ENCODE measurements at regions not wholly inside any gene's neighbourhood (a gene's known extent, or its start where the extent isn't known, plus 50 kb on each side); places are given as distances from the start of the nearest gene placed in this dataset.

DNA sequence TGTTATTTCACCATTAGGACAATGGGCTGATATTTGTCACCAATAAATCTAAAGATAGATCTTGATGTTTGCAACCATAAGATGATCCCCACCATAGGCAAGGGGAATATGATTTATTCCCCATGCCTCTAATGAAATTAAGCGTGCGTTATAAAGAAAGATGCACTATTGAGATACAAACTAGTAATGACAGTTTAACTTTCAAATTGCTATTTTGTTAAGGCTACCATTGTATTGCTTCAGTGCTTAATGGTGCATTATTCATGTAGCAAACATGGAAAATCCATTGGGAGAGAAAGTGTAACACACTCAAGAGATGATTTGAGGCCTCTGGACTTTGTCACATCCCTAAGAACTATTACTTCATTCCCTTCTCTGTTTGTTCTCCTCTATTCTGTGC, 108.9 kb upstream of the TRABD2B start:
- no peak overlapping the region for H3K27ac ChIP-seq (ENCODE audit: insufficient read depth, low read depth, low read length)
- H3K4me1 ChIP-seq (ENCODE audit: control insufficient read depth, extremely low read depth, insufficient read depth, low read length), result no peaks in the 10 kb centered on the region
- no peaks in the 10 kb centered on the region for H3K9me3 ChIP-seq (replicated peaks; ENCODE audit: control insufficient read depth, insufficient read depth, low read length)
- no peaks in the 10 kb centered on the region for H3K9me1 ChIP-seq (replicated peaks; ENCODE audit: control insufficient read depth, extremely low read depth, insufficient read depth, low read length)
- dilution Hi-C loops (cut with MboI; ENCODE audit: extremely low pct_ligation_motif_present, low sequenced_read_pairs), result no loop called here
- no peak overlapping the region for H3K4me3 ChIP-seq (replicated peaks in 1 of 3; ENCODE audit: insufficient read depth in 1 of 3, low read depth in 1 of 3, low read length in 3 of 3)
- H2AFZ ChIP-seq (ENCODE audit: low read depth, low read length), result no peak overlapping the region
- ChIA-PET POLR2A (no interaction called here), CTCF (interaction anchor here (1.2 to 2.0 kb wide), 4 partner anchors 12 to 392 kb away, joined by 3 to 9 read pairs (median 5); no protein-coding TSS in a partner anchor)
- DNase-seq (ENCODE audit: low read depth, low spot score), result no peak
- H4K20me1 ChIP-seq (replicated peaks; ENCODE audit: control insufficient read depth, extremely low read depth, insufficient read depth, low read length), result no peaks in the 10 kb centered on the region
- no peak for TF ChIP-seq POLR2A (IDR thresholded peaks at IDR 0.05; ENCODE audit: low read depth, low read length)
- TF ChIP-seq, protein P1, sequence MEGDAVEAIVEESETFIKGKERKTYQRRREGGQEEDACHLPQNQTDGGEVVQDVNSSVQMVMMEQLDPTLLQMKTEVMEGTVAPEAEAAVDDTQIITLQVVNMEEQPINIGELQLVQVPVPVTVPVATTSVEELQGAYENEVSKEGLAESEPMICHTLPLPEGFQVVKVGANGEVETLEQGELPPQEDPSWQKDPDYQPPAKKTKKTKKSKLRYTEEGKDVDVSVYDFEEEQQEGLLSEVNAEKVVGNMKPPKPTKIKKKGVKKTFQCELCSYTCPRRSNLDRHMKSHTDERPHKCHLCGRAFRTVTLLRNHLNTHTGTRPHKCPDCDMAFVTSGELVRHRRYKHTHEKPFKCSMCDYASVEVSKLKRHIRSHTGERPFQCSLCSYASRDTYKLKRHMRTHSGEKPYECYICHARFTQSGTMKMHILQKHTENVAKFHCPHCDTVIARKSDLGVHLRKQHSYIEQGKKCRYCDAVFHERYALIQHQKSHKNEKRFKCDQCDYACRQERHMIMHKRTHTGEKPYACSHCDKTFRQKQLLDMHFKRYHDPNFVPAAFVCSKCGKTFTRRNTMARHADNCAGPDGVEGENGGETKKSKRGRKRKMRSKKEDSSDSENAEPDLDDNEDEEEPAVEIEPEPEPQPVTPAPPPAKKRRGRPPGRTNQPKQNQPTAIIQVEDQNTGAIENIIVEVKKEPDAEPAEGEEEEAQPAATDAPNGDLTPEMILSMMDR (IDR thresholded peaks at IDR 0.05; ENCODE audit: extremely low read depth in 1 of 2, insufficient read depth in 1 of 2, low read depth in 1 of 2, low read length in 2 of 2), result no peak
- TF ChIP-seq, protein P2, sequence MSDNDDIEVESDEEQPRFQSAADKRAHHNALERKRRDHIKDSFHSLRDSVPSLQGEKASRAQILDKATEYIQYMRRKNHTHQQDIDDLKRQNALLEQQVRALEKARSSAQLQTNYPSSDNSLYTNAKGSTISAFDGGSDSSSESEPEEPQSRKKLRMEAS (IDR thresholded peaks at IDR 0.05; ENCODE audit: insufficient read depth, insufficient read length), result no peak
- no peak for TF ChIP-seq POLR2AphosphoS5 (IDR thresholded peaks at IDR 0.05; ENCODE audit: insufficient read depth, low read depth, low read length)
- H3K4me2 ChIP-seq (ENCODE audit: insufficient read depth, low read length), result no peak overlapping the region
- no peaks in the 10 kb centered on the region for H3K27me3 ChIP-seq (ENCODE audit: control insufficient read depth in 2 of 2, insufficient read depth in 2 of 2, low read length in 2 of 2)
- H3K79me2 ChIP-seq (ENCODE audit: control insufficient read depth, insufficient read depth, low read length), result no peaks in the 10 kb centered on the region
- intact Hi-C loops (cut with micrococcal nuclease), result loop anchor here (10.0 kb wide), 1 partner anchor 589 kb away; no protein-coding TSS in a partner anchor
- H3K36me3 ChIP-seq (ENCODE audit: control insufficient read depth in 2 of 2, extremely low read depth in 1 of 2, insufficient read depth in 2 of 2, low read length in 2 of 2), result no peaks in the 10 kb centered on the region
- no peak for FAIRE-seq
- no peak overlapping the region for H3K9ac ChIP-seq (replicated peaks; ENCODE audit: extremely low read depth, insufficient read depth, low read length)
- BruUV-seq (replicated peaks), result no TSS peak

DNA sequence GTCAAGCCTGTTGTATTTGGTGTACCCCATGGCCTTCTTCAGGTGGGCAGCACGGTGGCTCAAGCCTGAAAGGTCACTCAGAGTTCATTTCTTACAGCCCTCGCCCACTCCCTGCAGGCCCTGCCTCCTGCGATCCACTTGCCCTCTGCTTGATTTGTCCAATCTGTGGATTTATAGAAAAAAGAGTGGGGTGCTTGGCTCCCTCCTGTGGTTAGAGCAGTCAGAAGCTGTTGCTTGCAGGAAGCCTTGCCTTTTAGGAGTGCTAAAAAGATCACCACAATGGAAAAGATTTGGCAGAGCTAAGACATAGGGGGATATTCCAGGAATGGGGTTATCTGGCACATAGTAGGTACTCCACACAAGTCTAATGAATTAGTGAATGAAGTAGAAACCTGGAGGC, 108.0 kb upstream of the TRABD2B start:
- no peaks in the 10 kb centered on the region for H3K4me1 ChIP-seq (ENCODE audit: control insufficient read depth, extremely low read depth, insufficient read depth, low read length)
- intact Hi-C loops (cut with micrococcal nuclease) (loop anchor here (10.0 kb wide), 1 partner anchor 590 kb away; no protein-coding TSS in a partner anchor), dilution Hi-C loops (cut with MboI; ENCODE audit: extremely low pct_ligation_motif_present, low sequenced_read_pairs) (no loop called here)
- H2AFZ ChIP-seq (ENCODE audit: low read depth, low read length), result no peak overlapping the region
- TF ChIP-seq, protein P2 (IDR thresholded peaks at IDR 0.05; ENCODE audit: insufficient read depth, insufficient read length), result no peak
- TF ChIP-seq POLR2AphosphoS5 (IDR thresholded peaks at IDR 0.05; ENCODE audit: insufficient read depth, low read depth, low read length) (no peak), EZH2 (IDR thresholded peaks at IDR 0.05; ENCODE audit: borderline replicate concordance, low read depth, low read length, severe bottlenecking) (no peak), FOS (IDR thresholded peaks at IDR 0.05; ENCODE audit: borderline replicate concordance, insufficient read depth, low read length) (no peak), POLR2A (IDR thresholded peaks at IDR 0.05; ENCODE audit: low read depth, low read length) (no peak), JUN (IDR thresholded peaks at IDR 0.05; ENCODE audit: borderline replicate concordance, insufficient read depth, insufficient read length, low read depth) (no peak), MYC (IDR thresholded peaks at IDR 0.05; ENCODE audit: low read depth, low read length) (no peak), GATA2 (IDR thresholded peaks at IDR 0.05; ENCODE audit: insufficient read depth, insufficient read length, low read depth, low read length) (no peak)
- TF ChIP-seq, protein P1 (IDR thresholded peaks at IDR 0.05; ENCODE audit: extremely low read depth in 1 of 2, insufficient read depth in 1 of 2, low read depth in 1 of 2, low read length in 2 of 2), result no peak
- DNase-seq (ENCODE audit: low read depth, low spot score), result no peak
- no peak overlapping the region for H3K9ac ChIP-seq (replicated peaks; ENCODE audit: extremely low read depth, insufficient read depth, low read length)
- no peak overlapping the region for H3K27ac ChIP-seq (ENCODE audit: insufficient read depth, low read depth, low read length)
- CTCF ChIA-PET, result interaction anchor here (0.9 to 1.2 kb wide), 3 partner anchors 12 to 379 kb away, joined by 3 to 6 read pairs (median 5); no protein-coding TSS in a partner anchor
- H3K27me3 ChIP-seq (ENCODE audit: control insufficient read depth in 2 of 2, insufficient read depth in 2 of 2, low read length in 2 of 2), result no peaks in the 10 kb centered on the region
- H4K20me1 ChIP-seq (replicated peaks; ENCODE audit: control insufficient read depth, extremely low read depth, insufficient read depth, low read length), result no peaks in the 10 kb centered on the region
- no peaks in the 10 kb centered on the region for H3K36me3 ChIP-seq (ENCODE audit: control insufficient read depth in 2 of 2, extremely low read depth in 1 of 2, insufficient read depth in 2 of 2, low read length in 2 of 2)
- no peaks in the 10 kb centered on the region for H3K9me1 ChIP-seq (replicated peaks; ENCODE audit: control insufficient read depth, extremely low read depth, insufficient read depth, low read length)
- FAIRE-seq, result no peak
- no peaks in the 10 kb centered on the region for H3K9me3 ChIP-seq (replicated peaks; ENCODE audit: control insufficient read depth, insufficient read depth, low read length)
- no TSS peak for BruUV-seq (replicated peaks)
- no peak overlapping the region for H3K4me2 ChIP-seq (ENCODE audit: insufficient read depth, low read length)
- no peak overlapping the region for H3K4me3 ChIP-seq (replicated peaks in 1 of 3; ENCODE audit: insufficient read depth in 1 of 3, low read depth in 1 of 3, low read length in 3 of 3)
- POLR2A ChIA-PET, result no interaction called here
- H3K79me2 ChIP-seq (ENCODE audit: control insufficient read depth, insufficient read depth, low read length), result no peaks in the 10 kb centered on the region

Data from endothelial cell of umbilical vein (primary cell).